GM12878 (cell line): ENCODE measurements at regions not wholly inside any gene's neighbourhood (a gene's known extent, or its start where the extent isn't known, plus 50 kb on each side); places are given as distances from the start of the nearest gene placed in this dataset.

ENCODE experiments used
- CBX5 ChIP-seq: sonication (generic); IDR thresholded peaks from 2 replicates; pipeline ENCODE4 v1.6.1; 2016; ENCODE audit warnings: low read depth, moderate library complexity, mild to moderate bottlenecking, inconsistent platforms
- CHD4 ChIP-seq: fragments of 200-600 bp; sonication (generic); IDR thresholded peaks from 2 replicates; pipeline ENCODE4 v1.6.1; 2016; ENCODE audit warnings: mild to moderate bottlenecking
- CREB1 ChIP-seq: IDR thresholded peaks from 2 replicates; pipeline ENCODE4 v1.6.1; 2012; ENCODE audit warnings: low read depth, mild to moderate bottlenecking, inconsistent platforms
- EZH2 ChIP-seq: IDR thresholded peaks from 2 replicates; pipeline ENCODE4 v1.6.1; 2012; ENCODE audit warnings: low read depth, mild to moderate bottlenecking, control low read depth, inconsistent platforms, low read length, borderline replicate concordance; ENCODE audit not compliant: control insufficient read depth
- FOXM1 ChIP-seq: IDR thresholded peaks from 2 replicates; pipeline ENCODE4 v1.6.1; 2012; ENCODE audit warnings: low read depth, mild to moderate bottlenecking, inconsistent platforms, low read length, moderate library complexity
- HDGF ChIP-seq: fragments of 450-650 bp; IDR thresholded peaks from 2 replicates; pipeline ENCODE4 v1.6.1; 2016; ENCODE audit warnings: antibody characterized with exemption
- MXI1 ChIP-seq: fragments of 150-350 bp; IDR thresholded peaks from 2 replicates; pipeline ENCODE4 v1.6.1; 2011; ENCODE audit warnings: low read depth, mild to moderate bottlenecking, inconsistent platforms, low read length, improper control_type of control experiment
- POLR2A ChIP-seq: IDR thresholded peaks from 2 replicates; pipeline ENCODE4 v1.6.1; 2011; ENCODE audit warnings: low read depth, mild to moderate bottlenecking, low read length
- POLR2AphosphoS5 ChIP-seq: IDR thresholded peaks from 2 replicates; pipeline ENCODE4 v1.6.1; 2011; ENCODE audit warnings: mild to moderate bottlenecking, low read length, inconsistent platforms
- SIX5 ChIP-seq: IDR thresholded peaks from 2 replicates; pipeline ENCODE4 v1.6.1; 2011; ENCODE audit warnings: mild to moderate bottlenecking, low read depth, low read length, moderate library complexity; ENCODE audit not compliant: severe bottlenecking
- ZNF274 ChIP-seq: IDR thresholded peaks from one replicate; pipeline ENCODE4 v1.8.0; 2011; ENCODE audit not compliant: insufficient read length, insufficient read depth
- TF ChIP-seq, protein P1 (sequence below), 3 experiments: IDR thresholded peaks in 2 of 3; conservative IDR thresholded peaks in 1 of 3; 2 replicates each; pipeline ENCODE4 v1.5.1; 2011; ENCODE audit warnings: low read depth in 3 of 3, low read length in 3 of 3, mild to moderate bottlenecking in 3 of 3, control low read depth in 2 of 3, moderate library complexity in 2 of 3, inconsistent platforms in 1 of 3, mixed read lengths in 1 of 3; ENCODE audit not compliant: control insufficient read depth in 2 of 3, insufficient read depth in 1 of 3; ENCODE audit errors: extremely low read depth in 1 of 3
- TF ChIP-seq, protein P2 (sequence below): fragments of 450-650 bp; IDR thresholded peaks from 2 replicates; pipeline ENCODE4 v1.6.1; 2017; ENCODE audit warnings: mild to moderate bottlenecking, moderate library complexity

DNA sequence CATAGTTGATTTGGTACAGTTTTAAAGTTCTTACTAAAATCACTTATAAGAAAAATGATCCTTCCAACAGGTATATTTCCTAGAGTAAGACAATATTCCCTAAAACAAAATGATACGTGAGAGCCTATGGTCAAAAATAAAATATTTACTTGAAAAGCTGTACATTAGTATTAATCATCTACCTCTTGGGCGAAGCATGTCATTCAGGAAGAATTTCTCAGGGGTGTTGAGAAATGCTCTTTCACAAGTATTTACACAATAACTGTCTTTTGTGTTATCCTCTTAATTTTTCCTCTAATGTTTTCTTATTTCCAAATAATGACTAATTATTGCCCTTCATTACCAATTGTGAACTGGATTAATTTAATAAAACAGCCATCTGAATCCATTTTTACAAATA, 466.3 kb downstream of the SATB2 start:
- TF ChIP-seq SIX5 (no peak), CBX5 (no peak), POLR2A (no peak), POLR2AphosphoS5 (no peak), ZNF274 (no peak), HDGF (no peak), MXI1 (no peak), EZH2 (no peak), CHD4 (no peak), FOXM1 (no peak), CREB1 (no peak)
- TF ChIP-seq, protein P1, sequence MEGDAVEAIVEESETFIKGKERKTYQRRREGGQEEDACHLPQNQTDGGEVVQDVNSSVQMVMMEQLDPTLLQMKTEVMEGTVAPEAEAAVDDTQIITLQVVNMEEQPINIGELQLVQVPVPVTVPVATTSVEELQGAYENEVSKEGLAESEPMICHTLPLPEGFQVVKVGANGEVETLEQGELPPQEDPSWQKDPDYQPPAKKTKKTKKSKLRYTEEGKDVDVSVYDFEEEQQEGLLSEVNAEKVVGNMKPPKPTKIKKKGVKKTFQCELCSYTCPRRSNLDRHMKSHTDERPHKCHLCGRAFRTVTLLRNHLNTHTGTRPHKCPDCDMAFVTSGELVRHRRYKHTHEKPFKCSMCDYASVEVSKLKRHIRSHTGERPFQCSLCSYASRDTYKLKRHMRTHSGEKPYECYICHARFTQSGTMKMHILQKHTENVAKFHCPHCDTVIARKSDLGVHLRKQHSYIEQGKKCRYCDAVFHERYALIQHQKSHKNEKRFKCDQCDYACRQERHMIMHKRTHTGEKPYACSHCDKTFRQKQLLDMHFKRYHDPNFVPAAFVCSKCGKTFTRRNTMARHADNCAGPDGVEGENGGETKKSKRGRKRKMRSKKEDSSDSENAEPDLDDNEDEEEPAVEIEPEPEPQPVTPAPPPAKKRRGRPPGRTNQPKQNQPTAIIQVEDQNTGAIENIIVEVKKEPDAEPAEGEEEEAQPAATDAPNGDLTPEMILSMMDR (IDR thresholded peaks at IDR 0.05 in 2 of 3, conservative IDR thresholded peaks at IDR 0.05 in 1 of 3; ENCODE audit: control insufficient read depth in 2 of 3, extremely low read depth in 1 of 3, insufficient read depth in 1 of 3, low read depth in 3 of 3, low read length in 3 of 3) = no peak
- TF ChIP-seq, protein P2, sequence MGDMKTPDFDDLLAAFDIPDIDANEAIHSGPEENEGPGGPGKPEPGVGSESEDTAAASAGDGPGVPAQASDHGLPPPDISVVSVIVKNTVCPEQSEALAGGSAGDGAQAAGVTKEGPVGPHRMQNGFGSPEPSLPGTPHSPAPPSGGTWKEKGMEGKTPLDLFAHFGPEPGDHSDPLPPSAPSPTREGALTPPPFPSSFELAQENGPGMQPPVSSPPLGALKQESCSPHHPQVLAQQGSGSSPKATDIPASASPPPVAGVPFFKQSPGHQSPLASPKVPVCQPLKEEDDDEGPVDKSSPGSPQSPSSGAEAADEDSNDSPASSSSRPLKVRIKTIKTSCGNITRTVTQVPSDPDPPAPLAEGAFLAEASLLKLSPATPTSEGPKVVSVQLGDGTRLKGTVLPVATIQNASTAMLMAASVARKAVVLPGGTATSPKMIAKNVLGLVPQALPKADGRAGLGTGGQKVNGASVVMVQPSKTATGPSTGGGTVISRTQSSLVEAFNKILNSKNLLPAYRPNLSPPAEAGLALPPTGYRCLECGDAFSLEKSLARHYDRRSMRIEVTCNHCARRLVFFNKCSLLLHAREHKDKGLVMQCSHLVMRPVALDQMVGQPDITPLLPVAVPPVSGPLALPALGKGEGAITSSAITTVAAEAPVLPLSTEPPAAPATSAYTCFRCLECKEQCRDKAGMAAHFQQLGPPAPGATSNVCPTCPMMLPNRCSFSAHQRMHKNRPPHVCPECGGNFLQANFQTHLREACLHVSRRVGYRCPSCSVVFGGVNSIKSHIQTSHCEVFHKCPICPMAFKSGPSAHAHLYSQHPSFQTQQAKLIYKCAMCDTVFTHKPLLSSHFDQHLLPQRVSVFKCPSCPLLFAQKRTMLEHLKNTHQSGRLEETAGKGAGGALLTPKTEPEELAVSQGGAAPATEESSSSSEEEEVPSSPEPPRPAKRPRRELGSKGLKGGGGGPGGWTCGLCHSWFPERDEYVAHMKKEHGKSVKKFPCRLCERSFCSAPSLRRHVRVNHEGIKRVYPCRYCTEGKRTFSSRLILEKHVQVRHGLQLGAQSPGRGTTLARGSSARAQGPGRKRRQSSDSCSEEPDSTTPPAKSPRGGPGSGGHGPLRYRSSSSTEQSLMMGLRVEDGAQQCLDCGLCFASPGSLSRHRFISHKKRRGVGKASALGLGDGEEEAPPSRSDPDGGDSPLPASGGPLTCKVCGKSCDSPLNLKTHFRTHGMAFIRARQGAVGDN = no peak
